H1 (cell line): ENCODE measurements at regions not wholly inside any gene's neighbourhood (a gene's known extent, or its start where the extent isn't known, plus 50 kb on each side); places are given as distances from the start of the nearest gene placed in this dataset.

Source experiments
- GTF2F1 ChIP-seq: IDR thresholded peaks from 2 replicates; pipeline ENCODE4 v1.6.1; 2012; ENCODE audit warnings: low read depth, low read length, improper control_type of control experiment, borderline replicate concordance

GRCh38 chr4:176568238-176568637 is 224.5 kb downstream of the VEGFC start (continued):
- no peak for TF ChIP-seq GTF2F1
